ENCODE measurements at regions not wholly inside any gene's neighbourhood (a gene's known extent, or its start where the extent isn't known, plus 50 kb on each side); places are given as distances from the start of the nearest gene placed in this dataset.

- no peak for DNase-seq
Observed at GRCh38 chr12:13592063-13592942, 389.1 kb downstream of the GRIN2B start.

GRCh38 chr12:13591488-13591887, 389.9 kb downstream of the GRIN2B start:
- no peak for DNase-seq

- DNase-seq = no peak
Observed at GRCh38 chr12:13591059-13591458, 390.3 kb downstream of the GRIN2B start.

GRCh38 chr12:13588574-13588973, 392.0 kb downstream of the EMP1 start:
- no peak for DNase-seq

GRCh38 chr12:13587721-13588390, 391.3 kb downstream of the EMP1 start:
- DNase-seq = no peak

GRCh38 chr12:13586361-13586760, 389.8 kb downstream of the EMP1 start:
- no peak for DNase-seq

- no peak for DNase-seq
Observed at GRCh38 chr12:13584541-13584940, 388.0 kb downstream of the EMP1 start.

- no peak for DNase-seq
Observed at GRCh38 chr12:13583630-13584029, 387.1 kb downstream of the EMP1 start.

- no peak for DNase-seq
Observed at GRCh38 chr12:13582421-13582820, 385.9 kb downstream of the EMP1 start.

- DNase-seq = no peak
Observed at GRCh38 chr12:13581031-13581430, 384.5 kb downstream of the EMP1 start.

GRCh38 chr12:13580206-13580605, 383.7 kb downstream of the EMP1 start:
- no peak for DNase-seq

GRCh38 chr12:13576935-13577500, 380.5 kb downstream of the EMP1 start:
- no peak for DNase-seq

- peak; percentile 37 to 44 for DNase-seq
Observed at GRCh38 chr12:13573698-13574321, 377.3 kb downstream of the EMP1 start.

GRCh38 chr12:13571035-13571434, 374.5 kb downstream of the EMP1 start:
- DNase-seq = no peak

GRCh38 chr12:13570005-13570694, 373.6 kb downstream of the EMP1 start:
- no peak for DNase-seq

GRCh38 chr12:13566292-13566691, 369.8 kb downstream of the EMP1 start:
- DNase-seq = no peak

GRCh38 chr12:13564266-13564810, 367.8 kb downstream of the EMP1 start:
- DNase-seq = no peak

GRCh38 chr12:13563743-13564125, 367.2 kb downstream of the EMP1 start:
- DNase-seq = no peak

GRCh38 chr12:13562915-13563742, 366.6 kb downstream of the EMP1 start:
- DNase-seq = no peak

- no peak for DNase-seq
Observed at GRCh38 chr12:13561923-13562322, 365.4 kb downstream of the EMP1 start.

- no peak for DNase-seq
Observed at GRCh38 chr12:13559318-13559978, 362.9 kb downstream of the EMP1 start.

Data from SW 1271 (cell line).